Dedifferentiated amniotic fluid mesenchymal stem cell (primary cell): ENCODE measurements at regions not wholly inside any gene's neighbourhood (a gene's known extent, or its start where the extent isn't known, plus 50 kb on each side); places are given as distances from the start of the nearest gene placed in this dataset.
"Not testable (repeated sequence)": the region's sequence is repeated elsewhere in the genome, so short reads cannot be mapped to it uniquely, and the experiment has no call there.

Experiments used
- DNase-seq: peaks from one replicate; pipeline ENCODE4 v3.0.0-alpha.2; 2016; ENCODE audit errors: extremely low spot score

DNA sequence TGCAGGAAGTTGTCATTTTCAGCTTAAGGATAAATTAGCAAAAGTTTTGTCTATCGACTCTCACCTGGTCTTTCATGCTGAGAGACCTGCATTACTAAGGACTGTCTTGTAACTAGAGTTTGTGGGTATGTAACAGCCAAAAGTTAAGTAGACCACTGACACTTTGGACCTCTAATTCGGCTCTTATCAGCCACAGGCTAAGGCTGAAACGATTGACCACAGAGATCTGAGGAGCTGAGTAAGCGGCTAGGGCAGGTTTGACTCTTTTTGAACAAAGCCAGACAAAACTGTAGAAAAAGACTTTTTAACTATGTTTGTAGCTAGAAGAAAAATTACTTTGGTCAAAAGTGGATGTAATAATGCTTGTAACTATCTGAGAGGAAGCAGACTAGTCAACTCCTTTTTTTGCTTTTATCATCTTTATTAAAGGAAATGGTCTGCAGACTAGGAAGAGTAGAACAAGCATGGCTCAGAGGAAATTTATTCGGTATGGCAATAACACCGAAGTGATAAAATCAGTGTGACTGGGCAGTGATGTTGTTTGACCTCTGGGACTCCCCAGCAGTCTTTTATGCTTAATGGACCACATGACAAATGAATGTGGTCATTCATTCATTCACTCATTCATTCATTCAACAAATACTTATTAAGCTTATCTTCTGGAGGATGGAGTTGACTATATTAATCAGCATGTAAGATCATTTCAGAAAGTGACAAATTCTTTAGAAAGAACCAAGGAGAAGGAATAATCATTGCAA, 725.0 kb upstream of the HS3ST5 start:
- no peak for DNase-seq

GRCh38 chr6:115064680-115065079, 721.9 kb upstream of the HS3ST5 start:
- no peak for DNase-seq

DNA sequence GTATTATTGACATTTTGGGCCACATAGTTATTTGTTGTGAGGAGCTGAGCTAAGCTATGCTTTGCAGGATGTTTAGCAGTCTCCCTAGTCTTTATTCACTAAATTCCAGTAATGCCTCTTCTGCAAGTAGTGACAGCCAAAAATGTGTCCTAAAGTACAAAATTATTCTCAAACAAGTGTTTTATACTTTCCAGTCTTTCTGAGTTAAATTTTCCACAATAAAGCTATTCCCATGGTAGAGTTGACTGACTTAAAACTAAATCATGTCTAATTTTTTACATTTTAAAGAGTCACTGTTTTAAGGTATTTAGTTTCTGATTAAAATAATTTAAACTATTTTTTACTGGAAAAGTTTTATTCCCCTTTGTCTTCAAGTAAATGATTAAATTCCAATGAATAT, 717.8 kb upstream of the HS3ST5 start:
- no peak for DNase-seq

GRCh38 chr6:115058414-115059211, 715.8 kb upstream of the HS3ST5 start:
- DNase-seq: no peak

DNA sequence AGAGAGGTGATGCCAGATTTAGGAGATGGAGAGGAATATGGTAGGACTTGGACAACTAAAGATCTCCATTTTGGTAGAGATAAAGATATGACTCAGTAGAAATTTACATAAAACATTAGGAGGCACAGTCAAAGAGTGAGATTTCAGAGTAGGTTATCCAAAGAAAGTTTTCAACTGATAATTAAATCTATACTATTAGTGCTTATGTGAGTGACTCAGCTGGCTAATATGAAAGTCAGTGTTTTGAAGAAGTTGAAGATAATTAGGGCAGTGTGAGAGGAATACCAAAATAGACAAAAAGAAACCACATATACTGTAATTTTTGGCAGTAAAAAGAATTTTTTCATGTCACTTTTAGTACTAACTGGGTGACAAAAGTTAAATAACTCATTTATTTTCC, 712.8 kb upstream of the HS3ST5 start:
- no peak for DNase-seq

DNA sequence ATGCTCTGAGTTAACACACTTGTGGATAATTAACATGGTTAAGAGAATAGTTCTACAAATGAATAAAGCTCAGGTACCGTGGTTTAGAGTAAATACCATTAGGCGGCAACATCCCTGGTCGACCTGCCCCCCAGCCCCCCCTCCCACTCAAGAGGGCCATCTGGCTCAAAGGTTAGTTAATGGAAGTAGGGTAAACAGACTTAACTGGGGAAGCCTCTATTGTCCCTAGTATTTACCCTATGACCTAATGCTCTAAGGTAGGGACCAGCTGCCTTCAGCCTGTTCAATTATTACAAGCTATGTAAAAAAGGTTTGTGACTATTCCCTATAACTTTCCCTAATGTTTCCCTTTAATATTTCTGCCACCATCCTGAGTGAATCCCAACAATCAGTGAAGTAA, 711.4 kb upstream of the HS3ST5 start:
- DNase-seq: not testable (repeated sequence)

GRCh38 chr6:115053169-115053860, 710.5 kb upstream of the HS3ST5 start:
- DNase-seq: no peak

DNA sequence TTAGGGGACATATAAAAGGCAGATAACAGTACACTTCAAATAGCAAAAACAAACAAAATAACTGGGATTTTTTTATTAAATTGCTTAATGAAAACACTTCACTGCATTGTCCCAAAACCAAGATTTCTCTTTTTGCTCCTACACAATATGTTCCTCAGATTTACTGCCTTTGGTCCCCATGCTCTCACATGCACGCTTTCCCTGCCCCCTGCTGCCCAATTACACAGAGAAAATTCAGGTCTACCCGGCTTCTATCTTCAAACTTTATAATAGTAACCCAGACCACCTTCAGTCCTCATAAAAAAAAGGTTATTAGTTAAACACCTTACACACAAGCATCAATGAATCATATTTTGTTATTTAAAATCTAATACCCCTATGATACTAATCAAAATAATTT, 673.8 kb upstream of the HS3ST5 start:
- no peak for DNase-seq

GRCh38 chr6:115004982-115005381, 662.2 kb upstream of the HS3ST5 start:
- peak; percentile 68 for DNase-seq

DNA sequence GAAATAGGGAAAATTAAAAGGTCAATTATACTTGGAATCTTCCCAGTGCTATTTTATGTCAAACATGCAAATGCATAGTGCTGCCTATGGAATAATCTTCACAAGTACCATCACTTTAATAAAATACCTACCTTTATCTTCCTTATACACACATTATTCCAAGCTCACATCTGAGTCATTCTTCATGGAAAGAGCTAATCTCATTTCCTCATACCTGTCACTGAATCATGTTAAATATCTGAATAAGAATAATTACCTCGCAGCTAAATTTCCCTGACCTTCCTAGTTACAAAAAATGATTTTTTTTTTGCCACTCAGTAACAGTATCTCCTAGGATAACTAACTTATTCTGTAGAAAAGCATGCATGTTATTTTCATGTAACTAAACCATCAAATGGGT, 661.4 kb upstream of the HS3ST5 start:
- DNase-seq: no peak

GRCh38 chr6:115001731-115002350, 659.0 kb upstream of the HS3ST5 start:
- DNase-seq: no peak

DNA sequence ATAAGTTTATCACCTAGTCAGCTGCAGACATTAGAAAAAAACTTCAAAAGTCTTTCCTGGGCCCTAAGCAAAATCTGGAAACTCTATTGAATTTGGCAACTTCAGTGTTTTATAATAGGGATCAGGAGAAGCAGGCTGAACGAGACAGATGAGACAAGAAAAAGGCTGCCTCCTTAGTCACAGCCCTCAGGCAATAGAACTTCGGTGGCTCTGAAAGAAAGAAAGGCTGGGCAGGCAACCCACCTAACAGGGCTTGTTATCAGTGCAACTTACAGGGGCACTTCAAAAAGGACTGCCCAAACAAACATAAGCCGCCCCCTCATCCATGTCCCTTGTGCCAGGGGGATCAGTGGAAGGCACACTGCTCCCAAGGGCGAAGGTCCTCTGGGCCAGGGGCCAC, 657.9 kb upstream of the HS3ST5 start:
- DNase-seq: no peak

- DNase-seq: no peak
Observed at GRCh38 chr6:114998492-114998891, 655.7 kb upstream of the HS3ST5 start.

- DNase-seq: no peak
Observed at GRCh38 chr6:114997813-114998292, 655.0 kb upstream of the HS3ST5 start.

- no peak for DNase-seq
Observed at GRCh38 chr6:114995526-114995925, 652.7 kb upstream of the HS3ST5 start.

DNA sequence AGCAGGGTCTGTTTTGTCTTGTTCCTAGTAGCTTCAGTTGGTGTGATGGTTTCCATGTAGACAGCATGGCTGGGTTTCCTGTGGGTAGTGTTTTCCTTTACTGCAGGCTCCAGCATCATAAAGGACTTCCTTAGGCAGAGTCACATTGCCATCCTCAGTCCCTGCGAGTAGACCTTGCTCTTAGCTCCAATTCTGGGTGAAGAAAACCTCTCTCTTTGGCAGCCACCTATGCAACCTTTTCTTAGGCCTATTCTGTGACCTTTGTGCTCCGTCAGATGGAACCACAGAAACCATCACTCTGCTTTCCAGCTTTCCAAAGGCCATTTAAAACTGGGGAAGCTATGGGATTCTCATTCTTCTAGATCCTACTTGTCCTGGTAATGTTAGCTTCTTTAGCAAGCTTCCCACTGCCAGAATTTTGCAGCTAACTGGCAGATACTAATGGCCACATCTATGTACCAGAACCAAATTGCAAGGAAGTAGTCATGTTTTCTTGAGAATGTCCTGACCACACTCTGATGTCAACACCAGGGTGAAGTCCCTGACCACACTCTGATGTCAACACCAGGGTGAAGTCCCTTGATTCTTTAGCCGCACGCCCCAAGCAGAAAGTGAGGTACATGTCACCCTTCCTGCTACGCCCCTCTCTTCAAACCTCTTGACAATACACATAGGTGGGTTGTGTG, 646.6 kb upstream of the HS3ST5 start:
- no peak for DNase-seq

- no peak for DNase-seq
Observed at GRCh38 chr6:114987281-114987680, 644.5 kb upstream of the HS3ST5 start.

DNA sequence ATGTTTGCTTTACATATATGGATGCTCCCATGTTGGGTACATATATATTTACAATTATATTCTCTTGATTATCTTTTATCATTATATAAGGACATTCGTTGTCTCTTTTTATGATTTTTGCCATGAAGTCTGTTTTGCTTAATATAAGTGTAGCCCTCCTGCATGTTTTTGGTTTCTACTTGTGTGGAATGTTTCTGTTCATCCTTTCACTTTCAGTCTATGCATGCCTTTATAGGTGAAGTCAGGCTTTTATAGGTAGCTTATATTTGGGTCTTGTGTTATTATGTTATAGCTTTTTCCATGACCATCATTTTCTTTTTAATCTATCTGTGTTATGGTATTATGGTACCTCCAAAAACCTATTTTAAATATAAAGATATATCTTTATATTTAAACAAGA, 612.5 kb upstream of the HS3ST5 start:
- no peak for DNase-seq

- DNase-seq: no peak
Observed at GRCh38 chr6:114952229-114952628, 609.4 kb upstream of the HS3ST5 start.

GRCh38 chr6:114945392-114945791, 602.6 kb upstream of the HS3ST5 start:
- DNase-seq: no peak

DNA sequence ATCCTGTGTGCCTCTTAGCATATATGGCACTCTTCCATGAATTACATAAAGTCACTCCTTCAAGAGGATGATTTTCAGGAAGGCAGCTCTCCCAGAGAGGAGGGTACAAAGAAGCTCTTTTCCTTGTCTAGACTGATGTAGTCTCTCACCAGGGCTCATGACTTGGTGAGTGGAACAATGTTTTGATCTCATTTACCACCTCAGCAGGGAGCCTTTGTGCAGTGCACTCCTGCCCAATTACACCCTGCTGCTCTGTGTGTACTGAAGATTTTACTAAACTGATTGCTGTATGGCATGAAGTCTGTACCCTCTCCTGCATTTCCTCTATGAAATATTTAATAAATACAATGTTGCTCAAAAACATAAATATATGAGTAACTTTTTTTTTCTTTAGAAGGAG, 598.3 kb upstream of the HS3ST5 start:
- DNase-seq: no peak

- DNase-seq: no peak
Observed at GRCh38 chr6:114940181-114940580, 597.4 kb upstream of the HS3ST5 start.
